Fibroblast of lung (primary cell): ENCODE measurements at regions not wholly inside any gene's neighbourhood (a gene's known extent, or its start where the extent isn't known, plus 50 kb on each side); places are given as distances from the start of the nearest gene placed in this dataset.
"Not testable (repeated sequence)": the region's sequence is repeated elsewhere in the genome, so short reads cannot be mapped to it uniquely, and the experiment has no call there.

Experiments used
- DNase-seq, 2 donors: peaks; one replicate each; pipeline versions ENCODE4 v3.0.0 to v3.0.0-alpha.2; 2010; ENCODE audit warnings: low read depth in 2 of 2
- H2AFZ ChIP-seq: 2 replicates; pipeline ENCODE4 v1.5.1; 2012; ENCODE audit warnings: low read length, control low read depth, inconsistent platforms
- H3K27ac ChIP-seq: 2 replicates; pipeline ENCODE4 v1.5.1; 2011; ENCODE audit warnings: low read length, control low read depth; ENCODE audit not compliant: insufficient read depth
- H3K27me3 ChIP-seq: 2 replicates; pipeline ENCODE4 v1.5.1; 2011; ENCODE audit warnings: mild to moderate bottlenecking, low read length; ENCODE audit not compliant: control insufficient read depth, insufficient read depth
- H3K36me3 ChIP-seq: 2 replicates; pipeline ENCODE4 v1.5.1; 2011; ENCODE audit warnings: low read length; ENCODE audit not compliant: control insufficient read depth, insufficient read depth
- H3K4me1 ChIP-seq: 2 replicates; pipeline ENCODE4 v1.5.1; 2011; ENCODE audit warnings: low read length; ENCODE audit not compliant: control insufficient read depth, insufficient read depth; ENCODE audit errors: extremely low read depth
- H3K4me2 ChIP-seq: 2 replicates; pipeline ENCODE4 v1.5.1; 2011; ENCODE audit warnings: low read length, control low read depth; ENCODE audit not compliant: insufficient read depth; ENCODE audit errors: extremely low read depth
- H3K4me3 ChIP-seq, 4 experiments: fragments of 200-600 bp in 1 of 4; sonication (generic) in 1 of 4; replicated peaks in 1 of 4; 2 replicates each; pipeline ENCODE4 v1.5.1; 2011 to 2016; ENCODE audit warnings: low read length in 4 of 4, low read depth in 3 of 4, mild to moderate bottlenecking in 3 of 4, control low read depth in 2 of 4, inconsistent platforms in 1 of 4, mixed read lengths in 1 of 4; ENCODE audit not compliant: insufficient read depth in 1 of 4; ENCODE audit errors: control extremely low read depth in 1 of 4
- H3K79me2 ChIP-seq: 2 replicates; pipeline ENCODE4 v1.5.1; 2012; ENCODE audit warnings: mild to moderate bottlenecking, low read length, inconsistent platforms; ENCODE audit not compliant: control insufficient read depth, insufficient read depth
- H3K9ac ChIP-seq: 2 replicates; pipeline ENCODE4 v1.5.1; 2011; ENCODE audit warnings: mild to moderate bottlenecking, low read length, control low read depth; ENCODE audit not compliant: insufficient read depth
- H3K9me3 ChIP-seq: 2 replicates; pipeline ENCODE4 v1.5.1; 2012; ENCODE audit warnings: low read depth, low read length; ENCODE audit not compliant: control insufficient read depth, insufficient read depth
- H4K20me1 ChIP-seq: 2 replicates; pipeline ENCODE4 v1.5.1; 2011; ENCODE audit warnings: low read length; ENCODE audit not compliant: control insufficient read depth, insufficient read depth; ENCODE audit errors: extremely low read depth
- EZH2 ChIP-seq: IDR thresholded peaks from 2 replicates; pipeline ENCODE4 v1.5.1; 2012; ENCODE audit warnings: low read length, control low read depth, mild to moderate bottlenecking; ENCODE audit errors: missing control alignments
- TF ChIP-seq, protein P1 (sequence below), 2 donors: IDR thresholded peaks in 1 of 2; conservative IDR thresholded peaks in 1 of 2; 1 replicate in 1 of 2; 2 replicates in 1 of 2; pipeline ENCODE4 v1.5.1; 2011 to 2012; ENCODE audit warnings: low read length in 2 of 2, control low read depth in 1 of 2, inconsistent platforms in 1 of 2, low read depth in 1 of 2, mild to moderate bottlenecking in 1 of 2

GRCh38 chr12:107864235-107864634 is 89.7 kb downstream of the ASCL4 start:
- H3K9ac ChIP-seq: no peak overlapping the region
- H3K4me1 ChIP-seq: no peaks in the 10 kb centered on the region
- no peaks in the 10 kb centered on the region for H3K9me3 ChIP-seq
- no peak overlapping the region for H3K4me2 ChIP-seq
- no peak for DNase-seq
- H3K36me3 ChIP-seq: no peaks in the 10 kb centered on the region
- H2AFZ ChIP-seq: no peak overlapping the region
- no peaks in the 10 kb centered on the region for H4K20me1 ChIP-seq
- H3K27me3 ChIP-seq: no peaks in the 10 kb centered on the region
- H3K4me3 ChIP-seq: no peak overlapping the region
- H3K27ac ChIP-seq: no peak overlapping the region
- no peaks in the 10 kb centered on the region for H3K79me2 ChIP-seq
- TF ChIP-seq, protein P1, sequence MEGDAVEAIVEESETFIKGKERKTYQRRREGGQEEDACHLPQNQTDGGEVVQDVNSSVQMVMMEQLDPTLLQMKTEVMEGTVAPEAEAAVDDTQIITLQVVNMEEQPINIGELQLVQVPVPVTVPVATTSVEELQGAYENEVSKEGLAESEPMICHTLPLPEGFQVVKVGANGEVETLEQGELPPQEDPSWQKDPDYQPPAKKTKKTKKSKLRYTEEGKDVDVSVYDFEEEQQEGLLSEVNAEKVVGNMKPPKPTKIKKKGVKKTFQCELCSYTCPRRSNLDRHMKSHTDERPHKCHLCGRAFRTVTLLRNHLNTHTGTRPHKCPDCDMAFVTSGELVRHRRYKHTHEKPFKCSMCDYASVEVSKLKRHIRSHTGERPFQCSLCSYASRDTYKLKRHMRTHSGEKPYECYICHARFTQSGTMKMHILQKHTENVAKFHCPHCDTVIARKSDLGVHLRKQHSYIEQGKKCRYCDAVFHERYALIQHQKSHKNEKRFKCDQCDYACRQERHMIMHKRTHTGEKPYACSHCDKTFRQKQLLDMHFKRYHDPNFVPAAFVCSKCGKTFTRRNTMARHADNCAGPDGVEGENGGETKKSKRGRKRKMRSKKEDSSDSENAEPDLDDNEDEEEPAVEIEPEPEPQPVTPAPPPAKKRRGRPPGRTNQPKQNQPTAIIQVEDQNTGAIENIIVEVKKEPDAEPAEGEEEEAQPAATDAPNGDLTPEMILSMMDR (conservative IDR thresholded peaks at IDR 0.05 in 1 of 2, IDR thresholded peaks at IDR 0.05 in 1 of 2; ENCODE audit: low read depth in 1 of 2, low read length in 2 of 2): no peak
- TF ChIP-seq EZH2: no peak

DNA sequence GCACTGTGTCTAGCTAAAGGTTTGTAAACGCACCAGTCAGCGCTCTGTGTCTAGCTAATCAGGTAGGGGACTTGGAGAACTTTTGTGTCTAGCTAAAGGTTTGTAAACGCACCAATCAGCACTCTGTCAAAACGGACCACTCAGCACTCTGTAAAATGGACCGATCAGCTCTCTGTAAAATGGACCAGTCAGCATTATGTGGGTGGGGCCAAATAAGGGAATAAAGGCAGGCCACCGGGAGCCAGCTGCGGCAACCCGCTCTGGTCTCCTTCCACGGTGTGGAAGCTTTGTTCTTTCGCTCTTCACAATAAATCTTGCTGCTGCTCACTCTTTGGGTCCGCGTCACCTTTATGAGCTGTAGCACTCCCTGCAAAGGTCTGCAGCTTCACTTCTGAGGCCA is 90.2 kb downstream of the ASCL4 start:
- H3K27ac ChIP-seq, H3K27me3 ChIP-seq, H3K9ac ChIP-seq, DNase-seq, H3K9me3 ChIP-seq, H3K4me3 ChIP-seq, H3K4me2 ChIP-seq, H3K36me3 ChIP-seq, H3K79me2 ChIP-seq, H4K20me1 ChIP-seq, H3K4me1 ChIP-seq, H2AFZ ChIP-seq: not testable (repeated sequence)

DNA sequence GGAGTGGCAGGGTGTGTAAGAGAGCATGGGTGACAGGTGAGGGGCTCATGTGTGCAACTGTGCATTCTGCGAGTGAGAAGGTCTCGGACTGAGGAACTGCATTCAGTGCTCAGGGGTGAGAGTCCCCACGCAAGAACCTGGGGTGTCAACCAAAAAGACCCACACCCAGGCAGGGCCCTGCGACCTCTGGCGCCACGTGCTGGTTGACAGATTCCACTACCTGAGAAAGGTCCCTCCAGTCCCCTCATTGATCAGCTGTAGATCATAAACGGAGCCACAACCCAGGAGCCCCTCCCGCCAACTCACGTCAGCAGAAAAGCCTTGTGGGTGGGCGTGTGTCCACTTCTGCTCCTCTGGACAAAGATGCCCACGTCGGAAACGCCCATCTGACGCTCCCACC is 98.7 kb downstream of the ASCL4 start:
- Histone ChIP-seq H3K27me3 (no peaks in the 10 kb centered on the region), H3K27ac (no peak overlapping the region), H3K4me2 (no peak overlapping the region), H3K36me3 (no peaks in the 10 kb centered on the region), H3K4me3 (no peak overlapping the region), H3K79me2 (no peaks in the 10 kb centered on the region), H3K4me1 (no peaks in the 10 kb centered on the region), H2AFZ (no peak overlapping the region), H3K9me3 (no peaks in the 10 kb centered on the region), H4K20me1 (no peaks in the 10 kb centered on the region), H3K9ac (no peak overlapping the region)
- no peak for DNase-seq
- TF ChIP-seq EZH2: no peak
- TF ChIP-seq, protein P1 (conservative IDR thresholded peaks at IDR 0.05 in 1 of 2, IDR thresholded peaks at IDR 0.05 in 1 of 2; ENCODE audit: low read depth in 1 of 2, low read length in 2 of 2): no peak

- H3K27me3 ChIP-seq: no peaks in the 10 kb centered on the region
- no peak overlapping the region for H3K9ac ChIP-seq
- no peak overlapping the region for H2AFZ ChIP-seq
- H3K4me3 ChIP-seq: no peak overlapping the region
- H3K36me3 ChIP-seq: no peaks in the 10 kb centered on the region
- no peak overlapping the region for H3K27ac ChIP-seq
- H3K9me3 ChIP-seq: no peaks in the 10 kb centered on the region
- no peaks in the 10 kb centered on the region for H4K20me1 ChIP-seq
- no peaks in the 10 kb centered on the region for H3K79me2 ChIP-seq
- TF ChIP-seq, protein P1 (conservative IDR thresholded peaks at IDR 0.05 in 1 of 2, IDR thresholded peaks at IDR 0.05 in 1 of 2; ENCODE audit: low read depth in 1 of 2, low read length in 2 of 2): no peak
- TF ChIP-seq EZH2: no peak
- H3K4me2 ChIP-seq: no peak overlapping the region
- DNase-seq: no peak
- no peaks in the 10 kb centered on the region for H3K4me1 ChIP-seq
Observed at GRCh38 chr12:107875786-107876185, 101.3 kb downstream of the ASCL4 start.
